ENCODE measurements at regions not wholly inside any gene's neighbourhood (a gene's known extent, or its start where the extent isn't known, plus 50 kb on each side); places are given as distances from the start of the nearest gene placed in this dataset.

- no peak for TF ChIP-seq CTCF (IDR thresholded peaks at IDR 0.05; ENCODE audit: poor library complexity)
- no peak for TF ChIP-seq EZH2 (IDR thresholded peaks at IDR 0.05; ENCODE audit: borderline replicate concordance)
Measured at GRCh38 chr13:55560331-55560730, 1580.4 kb upstream of the PRR20A start.

Data from hepatocyte (in vitro differentiated cells).